ENCODE measurements at regions not wholly inside any gene's neighbourhood (a gene's known extent, or its start where the extent isn't known, plus 50 kb on each side); places are given as distances from the start of the nearest gene placed in this dataset.

- TF ChIP-seq POLR2A (IDR thresholded peaks at IDR 0.05; ENCODE audit: low read length) (no peak), GATA1 (IDR thresholded peaks at IDR 0.05; ENCODE audit: low read depth, low read length) (no peak)
These were observed 175.3 kb downstream of the ABHD5 start for GRCh38 chr3:43865887-43866528.
